Retina (tissue), 1 donor: ENCODE measurements at regions not wholly inside any gene's neighbourhood (a gene's known extent, or its start where the extent isn't known, plus 50 kb on each side); places are given as distances from the start of the nearest gene placed in this dataset.
"Not testable (repeated sequence)": the region's sequence is repeated elsewhere in the genome, so short reads cannot be mapped to it uniquely, and the experiment has no call there.

Experiments used
- DNase-seq: peaks from one replicate; pipeline ENCODE4 v3.0.0-alpha.2; 2016

GRCh38 chr13:89520468-89520867 is 1827.0 kb upstream of the MIR17HG start:
- DNase-seq = no peak

GRCh38 chr13:89521672-89522071 is 1825.8 kb upstream of the MIR17HG start:
- not testable (repeated sequence) for DNase-seq

GRCh38 chr13:89541091-89542030 is 1806.1 kb upstream of the MIR17HG start:
- DNase-seq = no peak

GRCh38 chr13:89550938-89551337 is 1796.5 kb upstream of the MIR17HG start:
- DNase-seq = no peak

GRCh38 chr13:89554801-89555200 is 1792.7 kb upstream of the MIR17HG start:
- DNase-seq = no peak

GRCh38 chr13:89565476-89566100 is 1781.9 kb upstream of the MIR17HG start:
- peak; percentile 61 for DNase-seq

- no peak for DNase-seq
These were observed 1780.5 kb upstream of the MIR17HG start for GRCh38 chr13:89567025-89567424.

GRCh38 chr13:89568276-89568675 is 1779.2 kb upstream of the MIR17HG start:
- no peak for DNase-seq

GRCh38 chr13:89568746-89569145 is 1778.7 kb upstream of the MIR17HG start:
- no peak for DNase-seq

GRCh38 chr13:89571676-89572075 is 1775.8 kb upstream of the MIR17HG start:
- DNase-seq = no peak

- DNase-seq = no peak
These were observed 1773.4 kb upstream of the MIR17HG start for GRCh38 chr13:89574077-89574476.

GRCh38 chr13:89577301-89577700 is 1770.2 kb upstream of the MIR17HG start:
- DNase-seq = no peak

GRCh38 chr13:89584058-89584620 is 1763.3 kb upstream of the MIR17HG start:
- DNase-seq = no peak

- DNase-seq = no peak
These were observed 1744.8 kb upstream of the MIR17HG start for GRCh38 chr13:89602655-89603054.

- DNase-seq = no peak
These were observed 1744.3 kb upstream of the MIR17HG start for GRCh38 chr13:89603187-89603586.

- no peak for DNase-seq
These were observed 1738.2 kb upstream of the MIR17HG start for GRCh38 chr13:89609318-89609717.

- no peak for DNase-seq
These were observed 1737.2 kb upstream of the MIR17HG start for GRCh38 chr13:89610331-89610730.

GRCh38 chr13:89610881-89611280 is 1736.6 kb upstream of the MIR17HG start:
- no peak for DNase-seq

GRCh38 chr13:89627996-89628395 is 1719.5 kb upstream of the MIR17HG start:
- DNase-seq = no peak

GRCh38 chr13:89628567-89628966 is 1718.9 kb upstream of the MIR17HG start:
- no peak for DNase-seq

- no peak for DNase-seq
These were observed 1697.3 kb upstream of the MIR17HG start for GRCh38 chr13:89650226-89650625.

- no peak for DNase-seq
These were observed 1686.7 kb upstream of the MIR17HG start for GRCh38 chr13:89660752-89661151.

- no peak for DNase-seq
These were observed 1673.6 kb upstream of the MIR17HG start for GRCh38 chr13:89673789-89674311.
